T-cell (primary cell): ENCODE measurements at regions not wholly inside any gene's neighbourhood (a gene's known extent, or its start where the extent isn't known, plus 50 kb on each side); places are given as distances from the start of the nearest gene placed in this dataset.

Experiments
- ATAC-seq, 4 experiments: fragments of 200-7000 bp in 3 of 4; fragments of 150-1000 bp in 1 of 4; cut with Tn5 transposase; replicated peaks in 1 of 4; 1 replicate in 3 of 4; 2 replicates in 1 of 4; pipeline ENCODE4 v1.10.0; 2021; ENCODE audit warnings: moderate library complexity in 3 of 4, mild to moderate bottlenecking in 2 of 4, moderate number of reproducible peaks in 1 of 4
- CTCF ChIA-PET, 2 donors: fragments of 300-600 bp; sonication (Branson Sonifier 250); formaldehyde crosslinking; loops; one replicate each; lab custom pipeline; 2022; ENCODE audit warnings: antibody characterized with exemption in 2 of 2; lab: Charles Lee
- POLR2A ChIA-PET, 2 donors: fragments of 300-600 bp; sonication (Branson Sonifier 250); formaldehyde crosslinking; loops; one replicate each; lab custom pipeline; 2022; ENCODE audit warnings: antibody characterized with exemption in 2 of 2; lab: Charles Lee
- DNase-seq, 35 experiments: peaks; one replicate each; pipeline versions ENCODE4 v3.0.0 to v3.0.0-alpha.2; 2013 to 2023
- H3K27ac ChIP-seq: one replicate; pipeline ENCODE4 v1.5.1; 2013; ENCODE audit warnings: low read length
- H3K27me3 ChIP-seq, 2 experiments: replicated peaks in 1 of 2; 1 replicate in 1 of 2; 2 replicates in 1 of 2; pipeline versions ENCODE4 v1.6.1 to v1.7.0; 2013; ENCODE audit warnings: low read length in 1 of 2, mixed read lengths in 1 of 2; ENCODE audit not compliant: control insufficient read depth in 2 of 2, insufficient read depth in 2 of 2; ENCODE audit errors: extremely low read depth in 1 of 2
- H3K36me3 ChIP-seq, 2 donors: 1 replicate in 1 of 2; 2 replicates in 1 of 2; pipeline versions ENCODE4 v1.6.1 to v1.7.0; 2013; ENCODE audit warnings: low read length in 1 of 2; ENCODE audit not compliant: control insufficient read depth in 2 of 2, insufficient read depth in 1 of 2; ENCODE audit errors: extremely low read depth in 1 of 2
- H3K4me1 ChIP-seq, 2 experiments: 1 replicate in 1 of 2; 2 replicates in 1 of 2; pipeline versions ENCODE4 v1.6.1 to v1.7.0; 2013; ENCODE audit warnings: low read length in 2 of 2, mixed read lengths in 1 of 2; ENCODE audit not compliant: insufficient read depth in 2 of 2, control insufficient read depth in 1 of 2; ENCODE audit errors: extremely low read depth in 1 of 2
- H3K4me3 ChIP-seq, 2 donors: 1 replicate in 1 of 2; 2 replicates in 1 of 2; pipeline versions ENCODE4 v1.5.1 to v1.7.0; 2013; ENCODE audit warnings: mild to moderate bottlenecking in 2 of 2, low read length in 1 of 2, moderate library complexity in 1 of 2; ENCODE audit not compliant: control insufficient read depth in 1 of 2; ENCODE audit errors: extremely low read depth in 1 of 2
- H3K9me3 ChIP-seq: 2 replicates; pipeline ENCODE4 v1.7.0; 2013
- H3K27ac Mint-ChIP-seq, 2 donors: one replicate each; pipeline ENCODE4 v1.8.0; 2020 to 2021; ENCODE audit warnings: mild to moderate bottlenecking in 2 of 2, mixed read lengths in 2 of 2
- H3K27me3 Mint-ChIP-seq, 2 donors: one replicate each; pipeline ENCODE4 v1.8.0; 2021 to 2022; ENCODE audit warnings: mixed read lengths in 2 of 2
- H3K36me3 Mint-ChIP-seq: one replicate; pipeline ENCODE4 v1.8.0; 2021; ENCODE audit warnings: mixed read lengths
- H3K4me1 Mint-ChIP-seq, 3 donors: one replicate each; pipeline ENCODE4 v1.8.0; 2020 to 2022; ENCODE audit warnings: mixed read lengths in 3 of 3, mild to moderate bottlenecking in 1 of 3
- H3K4me3 Mint-ChIP-seq, 3 donors: one replicate each; pipeline ENCODE4 v1.8.0; 2020 to 2022; ENCODE audit warnings: mild to moderate bottlenecking in 3 of 3, mixed read lengths in 3 of 3, moderate library complexity in 3 of 3
- H3K9me3 Mint-ChIP-seq, 3 donors: one replicate each; pipeline ENCODE4 v1.8.0; 2020 to 2022; ENCODE audit warnings: mixed read lengths in 3 of 3
- WGBS: methylation state at CpG from one replicate; pipeline ENCODE4 v1.1.5; 2013; ENCODE audit warnings: missing lambda C conversion rate; ENCODE audit not compliant: insufficient coverage; 5-methylcytosine and 5-hydroxymethylcytosine counted together

GRCh38 chr12:83225806-83226205, 539.1 kb downstream of the TMTC2 start:
- ChIA-PET POLR2A (no interaction called here), CTCF (no interaction called here)
- Mint-ChIP-seq H3K4me3 (no peak overlapping the region), H3K4me1 (no peaks in the 10 kb centered on the region), H3K36me3 (no peaks in the 10 kb centered on the region), H3K27ac (no peak overlapping the region), H3K9me3 (peaks cover 0 to 15% (median 12%) of the 10 kb centered on the region in 3 donors), H3K27me3 (no peaks in the 10 kb centered on the region)
- Histone ChIP-seq H3K9me3 (no peaks in the 10 kb centered on the region), H3K36me3 (no peaks in the 10 kb centered on the region), H3K27ac (no peak overlapping the region), H3K4me1 (no peaks in the 10 kb centered on the region), H3K4me3 (no peak overlapping the region), H3K27me3 (no peaks in the 10 kb centered on the region)
- DNase-seq = no peak
- WGBS = no CpG with 5 or more reads among the region's 3 CpGs
- no peak for ATAC-seq

- ChIA-PET POLR2A (no interaction called here), CTCF (no interaction called here)
- H3K4me3 Mint-ChIP-seq = no peak overlapping the region
- H3K9me3 Mint-ChIP-seq = peaks cover 0 to 15% (median 7%) of the 10 kb centered on the region in 3 donors
- no peak overlapping the region for H3K27ac Mint-ChIP-seq
- H3K9me3 ChIP-seq = no peaks in the 10 kb centered on the region
- no peak overlapping the region for H3K27ac ChIP-seq
- no CpG with 5 or more reads among the region's 5 CpGs for WGBS
- H3K36me3 Mint-ChIP-seq = no peaks in the 10 kb centered on the region
- no peak for DNase-seq
- H3K36me3 ChIP-seq = no peaks in the 10 kb centered on the region
- no peak overlapping the region for H3K4me3 ChIP-seq
- no peak for ATAC-seq
- no peaks in the 10 kb centered on the region for H3K4me1 Mint-ChIP-seq
- no peaks in the 10 kb centered on the region for H3K4me1 ChIP-seq
- H3K27me3 Mint-ChIP-seq = no peaks in the 10 kb centered on the region
- H3K27me3 ChIP-seq = no peaks in the 10 kb centered on the region
Observed at GRCh38 chr12:83224012-83224411, 537.3 kb downstream of the TMTC2 start.

- Mint-ChIP-seq H3K27ac (no peak overlapping the region), H3K27me3 (no peaks in the 10 kb centered on the region), H3K9me3 (peaks cover 0 to 5% (median 0%) of the 10 kb centered on the region in 3 donors), H3K36me3 (no peaks in the 10 kb centered on the region), H3K4me3 (no peak overlapping the region), H3K4me1 (no peaks in the 10 kb centered on the region)
- Histone ChIP-seq H3K27me3 (no peaks in the 10 kb centered on the region), H3K4me3 (no peak overlapping the region), H3K9me3 (no peaks in the 10 kb centered on the region), H3K27ac (no peak overlapping the region), H3K4me1 (no peaks in the 10 kb centered on the region), H3K36me3 (no peaks in the 10 kb centered on the region)
- ChIA-PET POLR2A (no interaction called here), CTCF (no interaction called here)
- WGBS = no CpG with 5 or more reads among the region's 2 CpGs
- ATAC-seq (no peak), DNase-seq (no peak)
Observed at GRCh38 chr12:83220774-83221173, 534.1 kb downstream of the TMTC2 start.

- ATAC-seq = no peak
- no peaks in the 10 kb centered on the region for H3K4me1 ChIP-seq
- CTCF ChIA-PET = no interaction called here
- Mint-ChIP-seq H3K36me3 (no peaks in the 10 kb centered on the region), H3K4me1 (no peaks in the 10 kb centered on the region), H3K27ac (no peak overlapping the region), H3K9me3 (peaks cover 0 to 5% (median 0%) of the 10 kb centered on the region in 3 donors), H3K27me3 (no peaks in the 10 kb centered on the region), H3K4me3 (no peak overlapping the region)
- H3K27me3 ChIP-seq = no peaks in the 10 kb centered on the region
- no peaks in the 10 kb centered on the region for H3K9me3 ChIP-seq
- POLR2A ChIA-PET = no interaction called here
- DNase-seq = no peak
- no peak overlapping the region for H3K4me3 ChIP-seq
- no CpG with 5 or more reads among the region's 3 CpGs for WGBS
- H3K36me3 ChIP-seq = no peaks in the 10 kb centered on the region
- no peak overlapping the region for H3K27ac ChIP-seq
Observed at GRCh38 chr12:83216230-83216629, 529.5 kb downstream of the TMTC2 start.

- no peaks in the 10 kb centered on the region for H3K36me3 ChIP-seq
- no peaks in the 10 kb centered on the region for H3K27me3 ChIP-seq
- Mint-ChIP-seq H3K9me3 (peaks cover 0 to 5% (median 0%) of the 10 kb centered on the region in 3 donors), H3K36me3 (no peaks in the 10 kb centered on the region), H3K4me3 (no peak overlapping the region), H3K4me1 (no peaks in the 10 kb centered on the region), H3K27me3 (no peaks in the 10 kb centered on the region), H3K27ac (no peak overlapping the region)
- no peaks in the 10 kb centered on the region for H3K9me3 ChIP-seq
- ATAC-seq (no peak), DNase-seq (no peak)
- no peaks in the 10 kb centered on the region for H3K4me1 ChIP-seq
- no peak overlapping the region for H3K27ac ChIP-seq
- ChIA-PET CTCF (no interaction called here), POLR2A (no interaction called here)
- H3K4me3 ChIP-seq = no peak overlapping the region
- no CpG with 5 or more reads among the region's 1 CpG for WGBS
Observed at GRCh38 chr12:83214185-83214584, 527.5 kb downstream of the TMTC2 start.

- H3K27me3 ChIP-seq = no peaks in the 10 kb centered on the region
- H3K9me3 ChIP-seq = no peaks in the 10 kb centered on the region
- Mint-ChIP-seq H3K4me3 (no peak overlapping the region), H3K36me3 (no peaks in the 10 kb centered on the region), H3K4me1 (no peaks in the 10 kb centered on the region), H3K9me3 (peaks cover 0 to under 1% (median 0%) of the 10 kb centered on the region in 3 donors), H3K27me3 (no peaks in the 10 kb centered on the region), H3K27ac (no peak overlapping the region)
- no peaks in the 10 kb centered on the region for H3K4me1 ChIP-seq
- no peak overlapping the region for H3K4me3 ChIP-seq
- ChIA-PET CTCF (no interaction called here), POLR2A (no interaction called here)
- no CpG with 5 or more reads among the region's 2 CpGs for WGBS
- no peak overlapping the region for H3K27ac ChIP-seq
- no peak for ATAC-seq
- DNase-seq = no peak
- no peaks in the 10 kb centered on the region for H3K36me3 ChIP-seq
Observed at GRCh38 chr12:83210933-83211332, 524.2 kb downstream of the TMTC2 start.

GRCh38 chr12:83199069-83199468, 512.4 kb downstream of the TMTC2 start:
- no peak overlapping the region for H3K27ac ChIP-seq
- H3K4me1 ChIP-seq = no peaks in the 10 kb centered on the region
- no peak for ATAC-seq
- Mint-ChIP-seq H3K27me3 (peaks cover 0 to 1% of the 10 kb centered on the region in 2 donors), H3K27ac (no peak overlapping the region), H3K9me3 (peaks cover 0 to 4% (median 0%) of the 10 kb centered on the region in 3 donors), H3K4me1 (no peaks in the 10 kb centered on the region), H3K36me3 (no peaks in the 10 kb centered on the region), H3K4me3 (no peak overlapping the region)
- H3K4me3 ChIP-seq = no peak overlapping the region
- ChIA-PET POLR2A (no interaction called here), CTCF (no interaction called here)
- H3K36me3 ChIP-seq = no peaks in the 10 kb centered on the region
- no peaks in the 10 kb centered on the region for H3K27me3 ChIP-seq
- H3K9me3 ChIP-seq = no peaks in the 10 kb centered on the region
- no peak for DNase-seq
